B cell (primary cell): ENCODE measurements at regions not wholly inside any gene's neighbourhood (a gene's known extent, or its start where the extent isn't known, plus 50 kb on each side); places are given as distances from the start of the nearest gene placed in this dataset.

Source experiments
- ATAC-seq: fragments of 200-7000 bp; cut with Tn5 transposase; one replicate; pipeline ENCODE4 v1.10.0; 2021; ENCODE audit warnings: low read depth, mild to moderate bottlenecking, moderate number of reproducible peaks, moderate library complexity
- CTCF ChIA-PET: fragments of 350-600 bp; sonication (Branson Sonifier 250); formaldehyde crosslinking; loops from one replicate; lab custom pipeline; 2021; ENCODE audit warnings: antibody characterized with exemption, inconsistent platforms; lab: Charles Lee
- POLR2A ChIA-PET: fragments of 350-600 bp; sonication (Branson Sonifier 250); formaldehyde crosslinking; loops from one replicate; lab custom pipeline; 2021; ENCODE audit warnings: antibody characterized with exemption; lab: Charles Lee
- DNase-seq: peaks from one replicate; pipeline ENCODE4 v3.0.0; 2013
- H2AFZ ChIP-seq: 2 replicates; pipeline ENCODE4 v1.6.1; 2012; ENCODE audit warnings: mild to moderate bottlenecking, low read depth, low read length; ENCODE audit not compliant: insufficient read depth, poor library complexity, severe bottlenecking
- H3K27ac ChIP-seq, 2 donors: 1 replicate in 1 of 2; 2 replicates in 1 of 2; pipeline ENCODE4 v1.5.1; 2012 to 2013; ENCODE audit warnings: low read length in 2 of 2, mild to moderate bottlenecking in 2 of 2, moderate library complexity in 1 of 2
- H3K27me3 ChIP-seq, 4 experiments: fragments of 200-600 bp in 1 of 4; sonication (generic) in 1 of 4; replicated peaks in 1 of 4; 1 replicate in 2 of 4; 2 replicates in 2 of 4; pipeline versions ENCODE4 v1.6.1 to v1.7.0; 2013 to 2016; ENCODE audit warnings: low read length in 3 of 4, mild to moderate bottlenecking in 2 of 4, mixed read lengths in 1 of 4, moderate library complexity in 1 of 4; ENCODE audit not compliant: insufficient read depth in 4 of 4, control insufficient read depth in 3 of 4; ENCODE audit errors: control extremely low read depth in 1 of 4
- H3K36me3 ChIP-seq, 2 experiments: replicated peaks in 1 of 2; 1 replicate in 1 of 2; 2 replicates in 1 of 2; pipeline versions ENCODE4 v1.6.1 to v1.7.1; 2013; ENCODE audit warnings: low read length in 1 of 2; ENCODE audit not compliant: insufficient read depth in 2 of 2, control insufficient read depth in 1 of 2; ENCODE audit errors: control extremely low read depth in 1 of 2, extremely low read depth in 1 of 2
- H3K4me1 ChIP-seq, 2 donors: fragments of 200-600 bp in 1 of 2; sonication (generic) in 1 of 2; 1 replicate in 1 of 2; 2 replicates in 1 of 2; pipeline versions ENCODE4 v1.5.1 to v1.6.1; 2013 to 2017; ENCODE audit warnings: low read length in 2 of 2; ENCODE audit not compliant: control insufficient read depth in 2 of 2, insufficient read depth in 2 of 2
- H3K4me2 ChIP-seq: replicated peaks from 2 replicates; pipeline ENCODE3; 2012; ENCODE audit warnings: mild to moderate bottlenecking, low read depth, low read length; ENCODE audit not compliant: poor library complexity, severe bottlenecking
- H3K4me3 ChIP-seq, 5 experiments: fragments of 200-600 bp in 1 of 5; sonication (generic) in 1 of 5; 1 replicate in 3 of 5; 2 replicates in 2 of 5; pipeline versions ENCODE4 v1.5.1 to v1.7.0; 2011 to 2016; ENCODE audit warnings: low read length in 4 of 5, mild to moderate bottlenecking in 4 of 5, low read depth in 2 of 5, control low read depth in 1 of 5, moderate library complexity in 1 of 5; ENCODE audit not compliant: insufficient read depth in 1 of 5; ENCODE audit errors: control extremely low read depth in 1 of 5, extremely low read depth in 1 of 5
- H3K79me2 ChIP-seq: fragments of 200-600 bp; sonication (generic); one replicate; pipeline ENCODE4 v1.6.0; 2016; ENCODE audit warnings: low read length; ENCODE audit not compliant: control insufficient read depth, insufficient read depth
- H3K9ac ChIP-seq: fragments of 200-600 bp; sonication (generic); 2 replicates; pipeline ENCODE4 v1.6.1; 2017; ENCODE audit warnings: mild to moderate bottlenecking, low read length, moderate library complexity
- H3K9me3 ChIP-seq, 3 donors: one replicate each; pipeline versions ENCODE4 v1.6.1 to v1.7.1; 2013; ENCODE audit warnings: low read length in 2 of 3; ENCODE audit not compliant: control insufficient read depth in 2 of 3, insufficient read depth in 1 of 3; ENCODE audit errors: control extremely low read depth in 1 of 3
- H4K20me1 ChIP-seq: 2 replicates; pipeline ENCODE4 v1.6.0; 2012; ENCODE audit warnings: mild to moderate bottlenecking, low read length; ENCODE audit not compliant: insufficient read depth, control insufficient read depth, poor library complexity, severe bottlenecking
- H3K27ac Mint-ChIP-seq: one replicate; pipeline ENCODE4 v1.8.0; 2021; ENCODE audit warnings: mixed read lengths
- H3K27me3 Mint-ChIP-seq: one replicate; pipeline ENCODE4 v1.8.0; 2021; ENCODE audit warnings: mixed read lengths
- H3K4me1 Mint-ChIP-seq: one replicate; pipeline ENCODE4 v1.8.0; 2021; ENCODE audit warnings: mixed read lengths
- H3K4me3 Mint-ChIP-seq: one replicate; pipeline ENCODE4 v1.8.0; 2021; ENCODE audit warnings: mixed read lengths
- H3K9me3 Mint-ChIP-seq: one replicate; pipeline ENCODE4 v1.8.0; 2022; ENCODE audit warnings: mixed read lengths; ENCODE audit not compliant: insufficient read depth
- CTCF ChIP-seq: fragments of 200-600 bp; IDR thresholded peaks from one replicate; pipeline ENCODE4 v1.8.0; 2022; ENCODE audit warnings: antibody characterized with exemption, mild to moderate bottlenecking
- EZH2 ChIP-seq: IDR thresholded peaks from 2 replicates; pipeline ENCODE4 v1.6.1; 2012; ENCODE audit warnings: borderline replicate concordance, low read depth, mild to moderate bottlenecking, moderate library complexity, low read length; ENCODE audit not compliant: insufficient read depth, poor library complexity, severe bottlenecking
- WGBS: methylation state at CpG from one replicate; pipeline ENCODE4 v1.1.5; 2013; ENCODE audit warnings: missing lambda C conversion rate; ENCODE audit not compliant: insufficient coverage; 5-methylcytosine and 5-hydroxymethylcytosine counted together
- intact Hi-C: fragments of 100-400 bp; cut with micrococcal nuclease; formaldehyde crosslinking; loops from one replicate; pipeline ENCODE4 v1.10.0; 2022

GRCh38 chr19:30712431-30713337, 340.5 kb downstream of the ZNF536 start:
- Mint-ChIP-seq H3K27ac (no peak overlapping the region), H3K27me3 (peaks cover 3% of the 10 kb centered on the region), H3K4me3 (no peak overlapping the region), H3K4me1 (no peaks in the 10 kb centered on the region), H3K9me3 (no peaks in the 10 kb centered on the region)
- H3K36me3 ChIP-seq: no peaks in the 10 kb centered on the region
- no peak overlapping the region for H2AFZ ChIP-seq
- intact Hi-C loops: no loop called here
- H3K79me2 ChIP-seq: no peaks in the 10 kb centered on the region
- no peak overlapping the region for H3K27ac ChIP-seq
- CTCF ChIA-PET: no interaction called here
- no peak overlapping the region for H3K4me3 ChIP-seq
- H4K20me1 ChIP-seq: no peaks in the 10 kb centered on the region
- POLR2A ChIA-PET: no interaction called here
- peaks cover 0 to 9% (median 0%) of the 10 kb centered on the region in 3 donors for H3K9me3 ChIP-seq
- H3K27me3 ChIP-seq: no peaks in the 10 kb centered on the region
- H3K4me2 ChIP-seq: no peak overlapping the region
- TF ChIP-seq EZH2 (no peak), CTCF (no peak)
- H3K4me1 ChIP-seq: no peaks in the 10 kb centered on the region
- WGBS: 100% methylated on average over 3 of the region's 7 CpGs
- DNase-seq: no peak
- H3K9ac ChIP-seq: no peak overlapping the region
- ATAC-seq: no peak

GRCh38 chr19:30711826-30712225, 339.6 kb downstream of the ZNF536 start:
- H3K9me3 ChIP-seq: peaks cover 0 to 6% (median 0%) of the 10 kb centered on the region in 3 donors
- no peak overlapping the region for H3K4me3 ChIP-seq
- no CpG with 5 or more reads among the region's 4 CpGs for WGBS
- no peak overlapping the region for H3K9ac ChIP-seq
- H3K27me3 ChIP-seq: no peaks in the 10 kb centered on the region
- peaks cover 3% of the 10 kb centered on the region for H3K27me3 Mint-ChIP-seq
- H3K9me3 Mint-ChIP-seq: no peaks in the 10 kb centered on the region
- CTCF ChIA-PET: no interaction called here
- ATAC-seq (no peak), DNase-seq (no peak)
- no peak overlapping the region for H3K27ac ChIP-seq
- no peaks in the 10 kb centered on the region for H3K79me2 ChIP-seq
- no peak overlapping the region for H3K4me3 Mint-ChIP-seq
- no peaks in the 10 kb centered on the region for H3K36me3 ChIP-seq
- H3K4me2 ChIP-seq: no peak overlapping the region
- TF ChIP-seq EZH2 (no peak), CTCF (no peak)
- no peaks in the 10 kb centered on the region for H3K4me1 Mint-ChIP-seq
- H2AFZ ChIP-seq: no peak overlapping the region
- intact Hi-C loops: no loop called here
- no peaks in the 10 kb centered on the region for H4K20me1 ChIP-seq
- H3K4me1 ChIP-seq: no peaks in the 10 kb centered on the region
- H3K27ac Mint-ChIP-seq: no peak overlapping the region
- POLR2A ChIA-PET: no interaction called here
